ENCODE measurements at regions not wholly inside any gene's neighbourhood (a gene's known extent, or its start where the extent isn't known, plus 50 kb on each side); places are given as distances from the start of the nearest gene placed in this dataset.
A peak's percentile ranks its signal among the peaks of the same experiment; 100 is the strongest.

DNA sequence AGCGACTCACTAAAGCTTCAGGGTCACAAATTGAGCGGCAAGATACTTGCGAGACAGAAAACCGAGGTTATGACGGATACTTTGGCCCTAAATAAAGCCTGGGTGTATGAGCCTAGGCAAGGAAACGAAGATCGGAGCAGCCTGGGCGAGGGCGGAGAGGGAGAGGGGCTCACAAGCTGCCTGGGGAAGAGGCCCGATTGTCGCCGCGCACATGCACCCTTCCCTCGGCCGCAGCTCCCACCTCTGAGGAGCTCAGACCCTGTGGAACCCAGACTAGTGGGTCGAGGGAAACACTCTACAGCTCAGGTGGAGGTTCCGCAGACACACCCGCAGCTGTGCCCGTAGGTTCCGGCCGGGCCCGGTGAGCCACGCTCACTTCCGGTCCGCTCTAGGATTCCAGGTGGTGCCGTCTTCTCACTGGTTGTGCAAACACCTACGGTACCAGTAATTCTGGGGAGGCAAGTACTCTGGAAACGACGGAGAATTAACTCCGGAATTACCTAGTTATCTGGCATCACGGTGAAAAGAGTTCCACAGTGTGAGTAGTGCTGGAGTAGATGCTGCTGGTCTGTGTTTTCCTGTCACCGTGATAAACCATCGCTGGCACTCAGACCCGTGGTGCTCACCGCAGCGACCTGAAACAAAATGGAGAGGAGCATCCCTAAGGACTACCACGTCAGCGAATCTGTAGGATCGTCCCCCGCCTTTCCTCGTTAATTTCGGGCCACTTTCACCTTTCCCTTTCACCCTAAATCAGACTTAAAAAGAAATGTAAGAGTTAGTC lies 61.5 kb downstream of the GPX5 start (continued):
- TF ChIP-seq, protein P1, sequence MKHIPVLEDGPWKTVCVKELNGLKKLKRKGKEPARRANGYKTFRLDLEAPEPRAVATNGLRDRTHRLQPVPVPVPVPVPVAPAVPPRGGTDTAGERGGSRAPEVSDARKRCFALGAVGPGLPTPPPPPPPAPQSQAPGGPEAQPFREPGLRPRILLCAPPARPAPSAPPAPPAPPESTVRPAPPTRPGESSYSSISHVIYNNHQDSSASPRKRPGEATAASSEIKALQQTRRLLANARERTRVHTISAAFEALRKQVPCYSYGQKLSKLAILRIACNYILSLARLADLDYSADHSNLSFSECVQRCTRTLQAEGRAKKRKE (CRISPR knock-in tag; IDR thresholded peaks at IDR 0.05; ENCODE audit: low read depth) = no peak
- TF ChIP-seq KDM5A (IDR thresholded peaks at IDR 0.05) = 0 out of 2 replicates have a peak, but pooled peaks have one; percentile 24
- TF ChIP-seq MAFK (IDR thresholded peaks at IDR 0.05; ENCODE audit: partially characterized antibody) = peak; percentile 84
- TF ChIP-seq CHD4 (IDR thresholded peaks at IDR 0.05; ENCODE audit: borderline replicate concordance) = no peak
- TF ChIP-seq POLR2A (IDR thresholded peaks at IDR 0.05; ENCODE audit: low read length) = peak; percentile 73
- 0 out of 2 replicates have a peak, but pooled peaks have one; percentile 11 for TF ChIP-seq GATA3 (IDR thresholded peaks at IDR 0.05; ENCODE audit: borderline replicate concordance)
- peak in 1 of 2 experiments; percentile 41; a peak in 1 of 4 replicates for TF ChIP-seq CEBPB (IDR thresholded peaks at IDR 0.05)

DNA sequence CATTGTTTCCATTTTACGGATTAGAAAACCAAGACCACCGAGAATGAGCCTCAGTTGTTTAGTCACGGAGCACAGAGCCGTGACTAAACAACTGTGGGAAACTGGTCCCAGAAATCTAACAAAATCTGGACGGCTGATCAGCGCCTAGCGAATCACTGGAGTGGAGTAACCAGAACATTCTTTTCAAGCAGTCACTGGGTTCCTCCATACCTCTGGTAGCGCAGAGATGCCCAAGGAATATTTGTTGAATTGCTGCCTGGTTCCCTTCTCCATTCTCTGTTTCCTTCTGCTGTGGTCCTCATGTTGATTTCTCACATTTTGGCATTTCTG lies 62.0 kb downstream of the GPX5 start:
- peak overlapping the region; percentile 94 for H3K4me2 ChIP-seq
- peak overlapping the region; percentile 67 for H3K4me3 ChIP-seq
- POLR2A ChIA-PET = interaction anchor here (0.6 to 1.0 kb wide), 2 partner anchors 99 to 113 kb away, joined by 3 read pairs; no protein-coding TSS in a partner anchor
- no peak for ATAC-seq
- no peak for TF ChIP-seq FOSB (CRISPR knock-in tag; IDR thresholded peaks at IDR 0.05)
- TF ChIP-seq NFE2L2 (conservative IDR thresholded peaks at IDR 0.05; ENCODE audit: low read length) = no peak
- no peak for TF ChIP-seq EP300 (IDR thresholded peaks at IDR 0.05)
- no peak for TF ChIP-seq MAFK (IDR thresholded peaks at IDR 0.05; ENCODE audit: partially characterized antibody)
- TF ChIP-seq, protein P2, sequence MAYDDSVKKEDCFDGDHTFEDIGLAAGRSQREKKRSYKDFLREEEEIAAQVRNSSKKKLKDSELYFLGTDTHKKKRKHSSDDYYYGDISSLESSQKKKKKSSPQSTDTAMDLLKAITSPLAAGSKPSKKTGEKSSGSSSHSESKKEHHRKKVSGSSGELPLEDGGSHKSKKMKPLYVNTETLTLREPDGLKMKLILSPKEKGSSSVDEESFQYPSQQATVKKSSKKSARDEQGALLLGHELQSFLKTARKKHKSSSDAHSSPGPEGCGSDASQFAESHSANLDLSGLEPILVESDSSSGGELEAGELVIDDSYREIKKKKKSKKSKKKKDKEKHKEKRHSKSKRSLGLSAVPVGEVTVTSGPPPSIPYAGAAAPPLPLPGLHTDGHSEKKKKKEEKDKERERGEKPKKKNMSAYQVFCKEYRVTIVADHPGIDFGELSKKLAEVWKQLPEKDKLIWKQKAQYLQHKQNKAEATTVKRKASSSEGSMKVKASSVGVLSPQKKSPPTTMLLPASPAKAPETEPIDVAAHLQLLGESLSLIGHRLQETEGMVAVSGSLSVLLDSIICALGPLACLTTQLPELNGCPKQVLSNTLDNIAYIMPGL (CRISPR knock-in tag; IDR thresholded peaks at IDR 0.05; ENCODE audit: borderline replicate concordance) = no peak
- TF ChIP-seq, protein P3, sequence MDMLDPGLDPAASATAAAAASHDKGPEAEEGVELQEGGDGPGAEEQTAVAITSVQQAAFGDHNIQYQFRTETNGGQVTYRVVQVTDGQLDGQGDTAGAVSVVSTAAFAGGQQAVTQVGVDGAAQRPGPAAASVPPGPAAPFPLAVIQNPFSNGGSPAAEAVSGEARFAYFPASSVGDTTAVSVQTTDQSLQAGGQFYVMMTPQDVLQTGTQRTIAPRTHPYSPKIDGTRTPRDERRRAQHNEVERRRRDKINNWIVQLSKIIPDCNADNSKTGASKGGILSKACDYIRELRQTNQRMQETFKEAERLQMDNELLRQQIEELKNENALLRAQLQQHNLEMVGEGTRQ (IDR thresholded peaks at IDR 0.05) = no peak
- TF ChIP-seq EHF (CRISPR knock-in tag; IDR thresholded peaks at IDR 0.05) = no peak
- TF ChIP-seq, protein P4, sequence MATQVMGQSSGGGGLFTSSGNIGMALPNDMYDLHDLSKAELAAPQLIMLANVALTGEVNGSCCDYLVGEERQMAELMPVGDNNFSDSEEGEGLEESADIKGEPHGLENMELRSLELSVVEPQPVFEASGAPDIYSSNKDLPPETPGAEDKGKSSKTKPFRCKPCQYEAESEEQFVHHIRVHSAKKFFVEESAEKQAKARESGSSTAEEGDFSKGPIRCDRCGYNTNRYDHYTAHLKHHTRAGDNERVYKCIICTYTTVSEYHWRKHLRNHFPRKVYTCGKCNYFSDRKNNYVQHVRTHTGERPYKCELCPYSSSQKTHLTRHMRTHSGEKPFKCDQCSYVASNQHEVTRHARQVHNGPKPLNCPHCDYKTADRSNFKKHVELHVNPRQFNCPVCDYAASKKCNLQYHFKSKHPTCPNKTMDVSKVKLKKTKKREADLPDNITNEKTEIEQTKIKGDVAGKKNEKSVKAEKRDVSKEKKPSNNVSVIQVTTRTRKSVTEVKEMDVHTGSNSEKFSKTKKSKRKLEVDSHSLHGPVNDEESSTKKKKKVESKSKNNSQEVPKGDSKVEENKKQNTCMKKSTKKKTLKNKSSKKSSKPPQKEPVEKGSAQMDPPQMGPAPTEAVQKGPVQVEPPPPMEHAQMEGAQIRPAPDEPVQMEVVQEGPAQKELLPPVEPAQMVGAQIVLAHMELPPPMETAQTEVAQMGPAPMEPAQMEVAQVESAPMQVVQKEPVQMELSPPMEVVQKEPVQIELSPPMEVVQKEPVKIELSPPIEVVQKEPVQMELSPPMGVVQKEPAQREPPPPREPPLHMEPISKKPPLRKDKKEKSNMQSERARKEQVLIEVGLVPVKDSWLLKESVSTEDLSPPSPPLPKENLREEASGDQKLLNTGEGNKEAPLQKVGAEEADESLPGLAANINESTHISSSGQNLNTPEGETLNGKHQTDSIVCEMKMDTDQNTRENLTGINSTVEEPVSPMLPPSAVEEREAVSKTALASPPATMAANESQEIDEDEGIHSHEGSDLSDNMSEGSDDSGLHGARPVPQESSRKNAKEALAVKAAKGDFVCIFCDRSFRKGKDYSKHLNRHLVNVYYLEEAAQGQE (IDR thresholded peaks at IDR 0.05) = no peak
- TF ChIP-seq KDM5A (IDR thresholded peaks at IDR 0.05) = no peak
- TF ChIP-seq CBX2 (IDR thresholded peaks at IDR 0.05; ENCODE audit: borderline replicate concordance, low read depth) = no peak
- TF ChIP-seq HEYL (CRISPR knock-in tag; IDR thresholded peaks at IDR 0.05) = no peak
- TF ChIP-seq HOXA7 (CRISPR knock-in tag; IDR thresholded peaks at IDR 0.05) = no peak
- TF ChIP-seq, protein P5, sequence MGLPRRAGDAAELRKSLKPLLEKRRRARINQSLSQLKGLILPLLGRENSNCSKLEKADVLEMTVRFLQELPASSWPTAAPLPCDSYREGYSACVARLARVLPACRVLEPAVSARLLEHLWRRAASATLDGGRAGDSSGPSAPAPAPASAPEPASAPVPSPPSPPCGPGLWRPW (IDR thresholded peaks at IDR 0.05) = no peak
- TF ChIP-seq FOXS1 (CRISPR knock-in tag; IDR thresholded peaks at IDR 0.05) = no peak
- no peak for TF ChIP-seq HOXB5 (CRISPR knock-in tag; IDR thresholded peaks at IDR 0.05)
- TF ChIP-seq, protein P6, sequence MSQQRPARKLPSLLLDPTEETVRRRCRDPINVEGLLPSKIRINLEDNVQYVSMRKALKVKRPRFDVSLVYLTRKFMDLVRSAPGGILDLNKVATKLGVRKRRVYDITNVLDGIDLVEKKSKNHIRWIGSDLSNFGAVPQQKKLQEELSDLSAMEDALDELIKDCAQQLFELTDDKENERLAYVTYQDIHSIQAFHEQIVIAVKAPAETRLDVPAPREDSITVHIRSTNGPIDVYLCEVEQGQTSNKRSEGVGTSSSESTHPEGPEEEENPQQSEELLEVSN (IDR thresholded peaks at IDR 0.05; ENCODE audit: borderline replicate concordance, low read depth) = no peak
- 12% methylated on average over 8 of the region's 8 CpGs for WGBS (ENCODE audit: missing lambda C conversion rate)
- peaks cover 30% of the 10 kb centered on the region for H3K4me1 ChIP-seq
- no peaks in the 10 kb centered on the region for H3K9me3 ChIP-seq
- FAIRE-seq = no peak
- DNase-seq (ENCODE audit: low read depth in 1 of 2, low spot score in 1 of 2) = no peak
- CTCF ChIA-PET = no interaction called here
- peak overlapping the region; percentile 82 to 89 for H3K27ac ChIP-seq

Data from A549 (cell line).